ENCODE measurements at regions not wholly inside any gene's neighbourhood (a gene's known extent, or its start where the extent isn't known, plus 50 kb on each side); places are given as distances from the start of the nearest gene placed in this dataset.

GRCh38 chr18:67813380-67814028 lies 297.0 kb upstream of the DSEL start:
- Histone ChIP-seq H2BK12ac (ENCODE audit: low read depth, low read length) (no peak overlapping the region), H3K9ac (replicated peaks in 1 of 4; ENCODE audit: extremely low read depth in 1 of 4, low read depth in 3 of 4, low read length in 3 of 4) (no peak overlapping the region), H3K18ac (ENCODE audit: extremely low read depth, low read length) (no peak overlapping the region), H2BK5ac (ENCODE audit: low read depth, low read length) (no peak overlapping the region), H3K4me1 (replicated peaks in 1 of 4; ENCODE audit: control insufficient read depth in 3 of 4, insufficient read depth in 4 of 4, low read length in 3 of 4) (no peaks in the 10 kb centered on the region), H3K14ac (ENCODE audit: insufficient read length) (no peak overlapping the region), H3K4ac (replicated peaks; ENCODE audit: insufficient read length, low read depth, low read length) (no peak overlapping the region), H2AFZ (ENCODE audit: low read length) (no peak overlapping the region), H3K9me3 (ENCODE audit: insufficient read depth in 2 of 2, low read depth in 1 of 2, low read length in 1 of 2) (no peaks in the 10 kb centered on the region; a peak in 1 of 4 replicates), H4K5ac (ENCODE audit: insufficient read length, low read depth, low read length) (no peak overlapping the region), H4K91ac (replicated peaks; ENCODE audit: insufficient read length, low read length) (no peak overlapping the region), H3K36me3 (ENCODE audit: control insufficient read depth in 2 of 4, insufficient read depth in 4 of 4, low read length in 3 of 4) (no peaks in the 10 kb centered on the region), H3K27me3 (replicated peaks in 1 of 4; ENCODE audit: control insufficient read depth in 3 of 4, extremely low read depth in 1 of 4, insufficient read depth in 3 of 4, low read length in 3 of 4) (no peaks in the 10 kb centered on the region), H3K27ac (ENCODE audit: low read depth, low read length) (no peak overlapping the region), H4K20me1 (replicated peaks in 1 of 2; ENCODE audit: control insufficient read depth in 1 of 2, insufficient read depth in 2 of 2, low read length in 2 of 2) (no peaks in the 10 kb centered on the region), H2BK20ac (ENCODE audit: low read length) (no peak overlapping the region), H3K79me2 (ENCODE audit: control insufficient read depth in 1 of 2, insufficient read depth in 2 of 2, low read length in 2 of 2) (no peaks in the 10 kb centered on the region), H2AK5ac (ENCODE audit: low read depth, low read length) (no peak overlapping the region), H3K23me2 (ENCODE audit: low read depth, low read length) (no peaks in the 10 kb centered on the region), H3K4me3 (ENCODE audit: extremely low read depth in 1 of 4, insufficient read depth in 2 of 4, low read depth in 3 of 4, low read length in 4 of 4) (no peak overlapping the region), H3K4me2 (ENCODE audit: insufficient read depth in 1 of 2, low read depth in 2 of 2, low read length in 2 of 2) (no peak overlapping the region), H2BK120ac (replicated peaks; ENCODE audit: low read depth, low read length) (no peak overlapping the region), H3K23ac (ENCODE audit: insufficient read length) (no peak overlapping the region), H4K8ac (ENCODE audit: extremely low read depth, insufficient read depth, low read length) (no peak overlapping the region), H3K79me1 (ENCODE audit: low read depth, low read length) (no peaks in the 10 kb centered on the region), H3K56ac (replicated peaks; ENCODE audit: insufficient read length, low read depth, low read length) (no peak overlapping the region), H2BK15ac (ENCODE audit: low read length) (no peak overlapping the region)
- ChIA-PET POLR2A (ENCODE audit: partially characterized antibody) (no interaction called here), CTCF (ENCODE audit: partially characterized antibody) (no interaction called here)
- no peak for TF ChIP-seq POLR2AphosphoS5 (IDR thresholded peaks at IDR 0.05; ENCODE audit: low read depth, low read length)
- no peak for TF ChIP-seq RAD21 (IDR thresholded peaks at IDR 0.05 in 1 of 2, conservative IDR thresholded peaks at IDR 0.05 in 1 of 2; ENCODE audit: low read depth in 2 of 2, low read length in 2 of 2)
- FAIRE-seq (no peak), DNase-seq (ENCODE audit: low read depth in 1 of 2, low spot score in 2 of 2) (no peak)
- whole genome bisulfite sequencing, 2 experiments (ENCODE audit: extremely low coverage in 1 of 2, insufficient coverage in 1 of 2, insufficient read length in 1 of 2, insufficient replicate concordance in 2 of 2, low coverage in 1 of 2, low lambda C conversion rate in 2 of 2, missing lambda C conversion rate in 1 of 2), result 92% methylated on average over 4 of the region's 4 CpGs; no CpG with 5 or more reads in 1 of the 2 experiments
